ENCODE measurements at regions not wholly inside any gene's neighbourhood (a gene's known extent, or its start where the extent isn't known, plus 50 kb on each side); places are given as distances from the start of the nearest gene placed in this dataset.

DNA sequence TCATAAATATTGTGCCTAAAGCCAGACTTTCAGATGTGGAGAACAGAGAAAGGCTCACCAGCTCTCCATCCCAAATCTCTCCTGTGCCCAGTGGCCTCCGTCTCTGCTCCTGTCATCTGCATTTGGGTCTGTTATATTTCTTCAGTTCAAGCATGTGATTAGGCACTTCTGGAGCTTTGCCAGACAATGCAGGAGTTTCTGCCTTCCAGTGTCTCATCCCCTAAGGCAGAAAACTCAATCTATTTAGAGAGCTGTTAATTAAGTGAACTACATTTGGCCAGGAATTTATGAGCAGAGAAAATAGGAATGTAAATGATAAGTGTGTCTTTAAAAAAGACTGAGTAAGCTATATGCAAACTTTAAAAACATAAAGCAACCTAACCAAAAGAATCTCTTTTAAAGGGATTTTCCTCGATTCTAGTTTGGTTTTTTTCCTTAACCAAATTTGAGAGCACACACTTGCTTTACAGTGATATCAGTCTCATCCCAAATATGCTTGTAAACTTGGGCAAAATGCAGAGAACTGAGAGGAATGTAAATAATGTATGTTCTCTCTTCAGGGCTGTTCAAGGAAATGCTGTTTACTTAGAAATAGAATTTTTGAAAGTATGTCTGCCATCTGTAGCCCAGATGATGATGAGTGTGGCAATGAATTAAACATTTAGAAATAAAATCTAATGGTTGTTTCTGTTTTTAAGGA, 113.9 kb downstream of the ELOVL4 start:
- TF ChIP-seq, protein P1, sequence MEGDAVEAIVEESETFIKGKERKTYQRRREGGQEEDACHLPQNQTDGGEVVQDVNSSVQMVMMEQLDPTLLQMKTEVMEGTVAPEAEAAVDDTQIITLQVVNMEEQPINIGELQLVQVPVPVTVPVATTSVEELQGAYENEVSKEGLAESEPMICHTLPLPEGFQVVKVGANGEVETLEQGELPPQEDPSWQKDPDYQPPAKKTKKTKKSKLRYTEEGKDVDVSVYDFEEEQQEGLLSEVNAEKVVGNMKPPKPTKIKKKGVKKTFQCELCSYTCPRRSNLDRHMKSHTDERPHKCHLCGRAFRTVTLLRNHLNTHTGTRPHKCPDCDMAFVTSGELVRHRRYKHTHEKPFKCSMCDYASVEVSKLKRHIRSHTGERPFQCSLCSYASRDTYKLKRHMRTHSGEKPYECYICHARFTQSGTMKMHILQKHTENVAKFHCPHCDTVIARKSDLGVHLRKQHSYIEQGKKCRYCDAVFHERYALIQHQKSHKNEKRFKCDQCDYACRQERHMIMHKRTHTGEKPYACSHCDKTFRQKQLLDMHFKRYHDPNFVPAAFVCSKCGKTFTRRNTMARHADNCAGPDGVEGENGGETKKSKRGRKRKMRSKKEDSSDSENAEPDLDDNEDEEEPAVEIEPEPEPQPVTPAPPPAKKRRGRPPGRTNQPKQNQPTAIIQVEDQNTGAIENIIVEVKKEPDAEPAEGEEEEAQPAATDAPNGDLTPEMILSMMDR (IDR thresholded peaks at IDR 0.05; ENCODE audit: insufficient read depth, low read length) = no peak
- TF ChIP-seq POLR2AphosphoS5 (IDR thresholded peaks at IDR 0.05; ENCODE audit: low read depth) = no peak
- TF ChIP-seq, protein P2, sequence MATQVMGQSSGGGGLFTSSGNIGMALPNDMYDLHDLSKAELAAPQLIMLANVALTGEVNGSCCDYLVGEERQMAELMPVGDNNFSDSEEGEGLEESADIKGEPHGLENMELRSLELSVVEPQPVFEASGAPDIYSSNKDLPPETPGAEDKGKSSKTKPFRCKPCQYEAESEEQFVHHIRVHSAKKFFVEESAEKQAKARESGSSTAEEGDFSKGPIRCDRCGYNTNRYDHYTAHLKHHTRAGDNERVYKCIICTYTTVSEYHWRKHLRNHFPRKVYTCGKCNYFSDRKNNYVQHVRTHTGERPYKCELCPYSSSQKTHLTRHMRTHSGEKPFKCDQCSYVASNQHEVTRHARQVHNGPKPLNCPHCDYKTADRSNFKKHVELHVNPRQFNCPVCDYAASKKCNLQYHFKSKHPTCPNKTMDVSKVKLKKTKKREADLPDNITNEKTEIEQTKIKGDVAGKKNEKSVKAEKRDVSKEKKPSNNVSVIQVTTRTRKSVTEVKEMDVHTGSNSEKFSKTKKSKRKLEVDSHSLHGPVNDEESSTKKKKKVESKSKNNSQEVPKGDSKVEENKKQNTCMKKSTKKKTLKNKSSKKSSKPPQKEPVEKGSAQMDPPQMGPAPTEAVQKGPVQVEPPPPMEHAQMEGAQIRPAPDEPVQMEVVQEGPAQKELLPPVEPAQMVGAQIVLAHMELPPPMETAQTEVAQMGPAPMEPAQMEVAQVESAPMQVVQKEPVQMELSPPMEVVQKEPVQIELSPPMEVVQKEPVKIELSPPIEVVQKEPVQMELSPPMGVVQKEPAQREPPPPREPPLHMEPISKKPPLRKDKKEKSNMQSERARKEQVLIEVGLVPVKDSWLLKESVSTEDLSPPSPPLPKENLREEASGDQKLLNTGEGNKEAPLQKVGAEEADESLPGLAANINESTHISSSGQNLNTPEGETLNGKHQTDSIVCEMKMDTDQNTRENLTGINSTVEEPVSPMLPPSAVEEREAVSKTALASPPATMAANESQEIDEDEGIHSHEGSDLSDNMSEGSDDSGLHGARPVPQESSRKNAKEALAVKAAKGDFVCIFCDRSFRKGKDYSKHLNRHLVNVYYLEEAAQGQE (IDR thresholded peaks at IDR 0.05; ENCODE audit: insufficient replicate concordance, low read depth) = no peak

Data from HL-60 (cell line).